Adrenal gland (tissue), 9 donors: ENCODE measurements at regions not wholly inside any gene's neighbourhood (a gene's known extent, or its start where the extent isn't known, plus 50 kb on each side); places are given as distances from the start of the nearest gene placed in this dataset.

Experiments used
- DNase-seq, 7 donors: peaks; one replicate each; pipeline ENCODE4 v3.0.0-alpha.2; 2019 to 2020
- H3K27ac ChIP-seq, 5 donors: fragments of 200-600 bp; sonication (generic) in 4 of 5; 1 replicate in 3 of 5; 2 replicates in 2 of 5; pipeline versions ENCODE4 v1.5.1 to v1.8.0; 2016 to 2020; ENCODE audit warnings: mild to moderate bottlenecking in 1 of 5
- H3K27me3 ChIP-seq: fragments of 200-600 bp; 2 replicates; pipeline ENCODE4 v1.8.0; 2021
- H3K36me3 ChIP-seq, 2 donors: fragments of 200-600 bp; replicated peaks in 1 of 2; 1 replicate in 1 of 2; 2 replicates in 1 of 2; pipeline versions ENCODE4 v1.5.1 to v1.8.0; 2018 to 2022
- H3K4me1 ChIP-seq, 2 donors: fragments of 200-600 bp; replicated peaks in 1 of 2; 1 replicate in 1 of 2; 2 replicates in 1 of 2; pipeline versions ENCODE4 v1.5.1 to v1.8.0; 2018 to 2021
- H3K4me3 ChIP-seq, 4 donors: fragments of 200-600 bp; sonication (generic) in 3 of 4; one replicate each; pipeline ENCODE4 v1.5.1; 2016 to 2018
- H3K9me3 ChIP-seq, 3 donors: fragments of 200-600 bp; sonication (generic) in 1 of 3; replicated peaks in 1 of 3; 1 replicate in 2 of 3; 2 replicates in 1 of 3; pipeline versions ENCODE4 v1.5.1 to v1.8.0; 2016 to 2021
- POLR2A ChIP-seq, 2 donors: fragments of 450-650 bp; IDR thresholded peaks; one replicate each; pipeline ENCODE4 v1.6.1; 2017; ENCODE audit warnings: antibody characterized with exemption in 2 of 2, mild to moderate bottlenecking in 2 of 2, moderate library complexity in 1 of 2
- WGBS, 4 donors: extraction: QIAGEN DNeasy Blood & Tissue Kit in 2 of 4; methylation state at CpG; one replicate each; pipeline versions ENCODE4 v1.1.5 to v1.1.7; 2013 to 2017; 5-methylcytosine and 5-hydroxymethylcytosine counted together
- intact Hi-C, 2 donors: fragments of 100-400 bp; cut with DNase I; formaldehyde crosslinking; loops; one replicate each; pipeline versions ENCODE4 v1.14.1 to v1.15.0; 2022 to 2023
- TF ChIP-seq, protein P1 (sequence below), 6 experiments: fragments of 450-650 bp in 4 of 6; fragments of 200-600 bp in 2 of 6; sonication (generic) in 1 of 6; IDR thresholded peaks; 1 replicate in 5 of 6; 2 replicates in 1 of 6; pipeline versions ENCODE4 v1.5.1 to v1.8.0; 2016 to 2021; ENCODE audit warnings: antibody characterized with exemption in 6 of 6, mild to moderate bottlenecking in 2 of 6, moderate library complexity in 1 of 6
- donor health status: healthy with polysubstance abuse.
- donor health status: Bipolar disorder and iron deficiency.
- donor health status: DM: yes; HTN: yes; CAD: no.
- donor health status: DM: no; HTN: no; CAD: no.
- donor health status: DM: no; HTN: no; CAD: no.

DNA sequence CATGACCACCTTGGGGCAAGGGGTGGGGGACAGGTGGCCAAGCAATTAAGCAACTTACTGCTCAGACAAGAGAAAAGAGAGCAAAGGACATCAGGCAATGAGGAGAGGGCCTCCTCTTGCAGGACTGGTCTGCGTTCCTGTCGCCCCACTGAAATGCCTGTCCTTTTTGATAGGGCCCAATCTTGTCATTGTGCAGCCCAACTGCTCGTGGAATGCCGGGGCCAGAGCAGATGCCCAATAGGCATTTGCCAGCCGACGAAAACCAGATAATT, 104.5 kb upstream of the SH3BP4 start:
- H3K4me1 ChIP-seq: no peaks in the 10 kb centered on the region
- H3K27ac ChIP-seq: no peak overlapping the region
- intact Hi-C loops: no loop called here
- WGBS, 4 donors: 94 to 98% (median 97%) methylated on average over 5 to 6 of the region's 6 CpGs
- H3K27me3 ChIP-seq: no peaks in the 10 kb centered on the region
- TF ChIP-seq, protein P1, sequence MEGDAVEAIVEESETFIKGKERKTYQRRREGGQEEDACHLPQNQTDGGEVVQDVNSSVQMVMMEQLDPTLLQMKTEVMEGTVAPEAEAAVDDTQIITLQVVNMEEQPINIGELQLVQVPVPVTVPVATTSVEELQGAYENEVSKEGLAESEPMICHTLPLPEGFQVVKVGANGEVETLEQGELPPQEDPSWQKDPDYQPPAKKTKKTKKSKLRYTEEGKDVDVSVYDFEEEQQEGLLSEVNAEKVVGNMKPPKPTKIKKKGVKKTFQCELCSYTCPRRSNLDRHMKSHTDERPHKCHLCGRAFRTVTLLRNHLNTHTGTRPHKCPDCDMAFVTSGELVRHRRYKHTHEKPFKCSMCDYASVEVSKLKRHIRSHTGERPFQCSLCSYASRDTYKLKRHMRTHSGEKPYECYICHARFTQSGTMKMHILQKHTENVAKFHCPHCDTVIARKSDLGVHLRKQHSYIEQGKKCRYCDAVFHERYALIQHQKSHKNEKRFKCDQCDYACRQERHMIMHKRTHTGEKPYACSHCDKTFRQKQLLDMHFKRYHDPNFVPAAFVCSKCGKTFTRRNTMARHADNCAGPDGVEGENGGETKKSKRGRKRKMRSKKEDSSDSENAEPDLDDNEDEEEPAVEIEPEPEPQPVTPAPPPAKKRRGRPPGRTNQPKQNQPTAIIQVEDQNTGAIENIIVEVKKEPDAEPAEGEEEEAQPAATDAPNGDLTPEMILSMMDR (IDR thresholded peaks at IDR 0.05): no peak
- no peak for TF ChIP-seq POLR2A (IDR thresholded peaks at IDR 0.05)
- no peak overlapping the region for H3K4me3 ChIP-seq
- DNase-seq: no peak
- H3K36me3 ChIP-seq: no peaks in the 10 kb centered on the region
- no peaks in the 10 kb centered on the region for H3K9me3 ChIP-seq

DNA sequence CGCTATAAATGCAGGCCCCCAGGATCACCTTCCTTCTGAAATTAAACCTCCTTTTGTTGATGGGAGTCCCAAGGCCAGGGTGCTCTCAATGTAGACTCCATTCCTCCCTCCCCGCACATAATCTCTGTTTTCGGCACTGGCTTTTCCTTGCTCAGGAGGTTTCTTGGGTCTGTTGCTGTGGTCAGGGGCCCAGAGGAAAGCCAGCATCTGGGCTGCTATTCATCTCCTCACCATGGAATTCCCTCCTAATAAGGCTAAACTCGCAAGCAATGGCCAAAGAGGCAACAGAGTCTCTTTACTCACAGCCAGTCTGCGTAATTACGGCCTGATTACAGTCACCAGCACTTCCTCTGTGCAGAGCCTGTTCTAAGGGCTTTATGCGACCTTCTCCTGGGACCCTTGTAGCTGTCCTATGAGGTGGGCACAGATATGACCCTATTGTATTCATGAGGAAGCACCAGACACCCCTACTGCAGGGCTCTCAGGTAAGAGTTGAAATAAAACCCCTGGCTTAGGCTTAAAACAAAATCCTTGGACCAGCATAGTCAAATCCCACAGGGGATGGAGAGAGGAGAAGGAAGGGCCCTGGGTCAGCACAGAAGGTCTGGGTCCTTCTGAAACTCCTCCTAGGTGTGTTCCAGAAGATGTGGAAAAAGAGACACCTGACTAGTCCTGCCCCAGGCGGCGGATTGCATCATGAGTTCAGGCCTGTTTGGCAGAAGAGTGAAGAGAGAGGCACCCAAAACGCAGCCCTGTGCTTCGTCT, 105.0 kb upstream of the SH3BP4 start:
- H3K4me1 ChIP-seq: no peaks in the 10 kb centered on the region
- no peaks in the 10 kb centered on the region for H3K36me3 ChIP-seq
- no peak overlapping the region for H3K27ac ChIP-seq
- H3K9me3 ChIP-seq: no peaks in the 10 kb centered on the region
- H3K27me3 ChIP-seq: no peaks in the 10 kb centered on the region
- peak in 1 of 7 donors; percentile 42 for DNase-seq
- TF ChIP-seq, protein P1 (IDR thresholded peaks at IDR 0.05): no peak
- H3K4me3 ChIP-seq: no peak overlapping the region
- intact Hi-C loops: no loop called here
- 90 to 95% (median 93%) methylated on average over 11 of the region's 11 CpGs for WGBS, 4 donors

DNA sequence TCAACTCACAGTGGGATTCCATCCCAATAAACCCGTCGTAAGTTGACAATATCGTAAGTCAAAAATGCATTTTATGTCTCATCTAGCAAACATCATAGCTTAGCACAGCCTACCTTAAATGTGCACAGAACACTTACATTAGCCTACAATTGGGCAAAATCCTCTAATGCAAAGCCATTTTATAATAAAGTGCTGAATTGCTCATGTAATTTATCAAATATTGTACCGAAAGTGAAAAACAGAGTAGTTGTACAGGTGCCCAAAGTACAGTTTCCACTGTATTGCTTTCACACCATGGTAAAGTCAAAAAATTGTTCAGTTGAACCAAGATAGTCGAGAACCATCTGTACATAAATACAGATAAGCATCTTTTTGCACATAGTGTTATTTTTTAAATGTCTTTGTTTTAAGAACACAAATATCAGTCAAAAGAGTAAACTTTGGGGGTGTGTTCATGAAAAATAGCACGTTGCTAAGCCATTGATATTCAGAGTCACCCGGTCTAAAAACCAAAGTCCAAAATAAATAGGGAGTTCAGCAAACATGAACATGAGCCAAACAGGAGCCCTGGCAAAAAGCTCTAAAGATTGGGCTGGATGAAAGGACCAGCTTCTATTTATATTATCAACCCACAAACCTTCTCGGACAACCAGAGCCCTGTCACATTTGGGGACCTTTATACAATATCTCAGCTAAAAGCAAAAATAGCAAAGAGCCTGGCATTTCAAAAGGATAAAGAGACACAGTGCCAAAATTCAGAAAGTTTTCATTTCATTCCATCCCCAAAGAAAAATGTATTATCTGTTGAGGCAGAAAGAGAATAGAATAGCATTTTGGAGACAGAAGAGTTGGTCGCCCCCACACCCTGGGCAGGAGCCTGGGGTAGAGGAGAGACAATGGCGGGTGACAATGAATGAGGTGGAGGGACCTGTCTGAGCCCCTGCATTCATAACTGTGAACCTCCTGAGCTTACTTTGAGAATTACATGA, 105.9 kb upstream of the SH3BP4 start:
- intact Hi-C loops: no loop called here
- H3K27me3 ChIP-seq: no peaks in the 10 kb centered on the region
- peaks cover 2 to 4% of the 10 kb centered on the region in 2 donors for H3K4me1 ChIP-seq
- H3K27ac ChIP-seq: no peak overlapping the region
- H3K9me3 ChIP-seq: no peaks in the 10 kb centered on the region
- no peaks in the 10 kb centered on the region for H3K36me3 ChIP-seq
- no peak overlapping the region for H3K4me3 ChIP-seq
- TF ChIP-seq POLR2A (IDR thresholded peaks at IDR 0.05): no peak
- TF ChIP-seq, protein P1 (IDR thresholded peaks at IDR 0.05): no peak
- 79 to 85% (median 83%) methylated on average over 10 of the region's 10 CpGs for WGBS, 4 donors
- DNase-seq: peak in 1 of 7 donors; percentile 1

DNA sequence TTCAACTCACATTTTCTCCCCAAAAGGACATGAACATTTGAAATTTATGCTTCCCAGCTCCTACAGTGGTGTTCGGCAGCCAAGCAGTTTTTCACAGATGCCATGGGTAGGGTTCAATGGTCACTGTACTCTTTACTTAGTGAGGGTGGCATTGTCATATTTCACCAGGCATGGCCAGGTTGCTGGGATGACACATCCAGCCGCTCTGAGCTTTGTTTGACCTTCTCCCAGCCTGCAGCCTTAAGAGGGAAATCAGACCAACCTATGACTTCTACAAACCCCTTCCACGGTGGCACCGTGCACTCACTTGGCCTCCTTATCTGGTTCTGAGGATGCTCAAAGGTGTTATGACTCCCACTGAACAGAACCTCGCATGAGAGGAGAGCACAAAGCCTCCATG, 108.4 kb upstream of the SH3BP4 start:
- TF ChIP-seq POLR2A (IDR thresholded peaks at IDR 0.05): no peak
- TF ChIP-seq, protein P1 (IDR thresholded peaks at IDR 0.05): no peak
- Histone ChIP-seq H3K4me3 (no peak overlapping the region), H3K27me3 (no peaks in the 10 kb centered on the region), H3K27ac (no peak overlapping the region), H3K36me3 (no peaks in the 10 kb centered on the region), H3K4me1 (peaks cover 11 to 16% of the 10 kb centered on the region in 2 donors), H3K9me3 (no peaks in the 10 kb centered on the region)
- intact Hi-C loops: no loop called here
- 48 to 71% (median 57%) methylated on average over 1 to 5 of the region's 5 CpGs for WGBS, 4 donors
- DNase-seq: peak in 4 of 7 donors; percentile 25 to 50 (median 31)
